ENCODE measurements at regions not wholly inside any gene's neighbourhood (a gene's known extent, or its start where the extent isn't known, plus 50 kb on each side); places are given as distances from the start of the nearest gene placed in this dataset.

- TF ChIP-seq CTCF (IDR thresholded peaks at IDR 0.05; ENCODE audit: insufficient read depth, low read length, poor library complexity, severe bottlenecking) = no peak
- Histone ChIP-seq H3K27me3 (ENCODE audit: control insufficient read depth, insufficient read depth, low read length) (no peaks in the 10 kb centered on the region), H3K36me3 (ENCODE audit: control insufficient read depth, insufficient read depth, low read length) (no peaks in the 10 kb centered on the region), H3K4me3 (ENCODE audit: low read depth, low read length) (no peak overlapping the region)
- DNase-seq (ENCODE audit: low read depth) = no peak
These were observed 292.0 kb upstream of the ARID1B start for GRCh38 chr6:156485150-156485549.

- Histone ChIP-seq H3K36me3 (ENCODE audit: control insufficient read depth, insufficient read depth, low read length) (no peaks in the 10 kb centered on the region), H3K4me3 (ENCODE audit: low read depth, low read length) (no peak overlapping the region), H3K27me3 (ENCODE audit: control insufficient read depth, insufficient read depth, low read length) (no peaks in the 10 kb centered on the region)
- TF ChIP-seq CTCF (IDR thresholded peaks at IDR 0.05; ENCODE audit: insufficient read depth, low read length, poor library complexity, severe bottlenecking) = no peak
- no peak for DNase-seq (ENCODE audit: low read depth)
These were observed 302.6 kb upstream of the ARID1B start for GRCh38 chr6:156474507-156475120.

GRCh38 chr6:156471000-156471399 is 306.2 kb upstream of the ARID1B start:
- TF ChIP-seq CTCF (IDR thresholded peaks at IDR 0.05; ENCODE audit: insufficient read depth, low read length, poor library complexity, severe bottlenecking) = no peak
- no peaks in the 10 kb centered on the region for H3K36me3 ChIP-seq (ENCODE audit: control insufficient read depth, insufficient read depth, low read length)
- H3K4me3 ChIP-seq (ENCODE audit: low read depth, low read length) = no peak overlapping the region
- no peak for DNase-seq (ENCODE audit: low read depth)
- H3K27me3 ChIP-seq (ENCODE audit: control insufficient read depth, insufficient read depth, low read length) = no peaks in the 10 kb centered on the region

- DNase-seq (ENCODE audit: low read depth) = no peak
- Histone ChIP-seq H3K27me3 (ENCODE audit: control insufficient read depth, insufficient read depth, low read length) (no peaks in the 10 kb centered on the region), H3K36me3 (ENCODE audit: control insufficient read depth, insufficient read depth, low read length) (no peaks in the 10 kb centered on the region), H3K4me3 (ENCODE audit: low read depth, low read length) (no peak overlapping the region)
- TF ChIP-seq CTCF (IDR thresholded peaks at IDR 0.05; ENCODE audit: insufficient read depth, low read length, poor library complexity, severe bottlenecking) = no peak
These were observed 312.9 kb upstream of the ARID1B start for GRCh38 chr6:156464100-156464878.

- H3K36me3 ChIP-seq (ENCODE audit: control insufficient read depth, insufficient read depth, low read length) = no peaks in the 10 kb centered on the region
- no peak for TF ChIP-seq CTCF (IDR thresholded peaks at IDR 0.05; ENCODE audit: insufficient read depth, low read length, poor library complexity, severe bottlenecking)
- no peak for DNase-seq (ENCODE audit: low read depth)
- no peak overlapping the region for H3K4me3 ChIP-seq (ENCODE audit: low read depth, low read length)
- H3K27me3 ChIP-seq (ENCODE audit: control insufficient read depth, insufficient read depth, low read length) = no peaks in the 10 kb centered on the region
These were observed 315.5 kb upstream of the ARID1B start for GRCh38 chr6:156461647-156462046.
